PC-9 (cell line): ENCODE measurements at regions not wholly inside any gene's neighbourhood (a gene's known extent, or its start where the extent isn't known, plus 50 kb on each side); places are given as distances from the start of the nearest gene placed in this dataset.

Source experiments
- BruUV-seq: library from RNA; stranded (reverse); fragments of 400-500 nt; replicated peaks from 2 replicates; lab custom pipeline; 2021; lab: Mats Ljungman, UMichigan
- CTCF ChIA-PET: fragments of 300-600 bp; sonication (Branson Sonifier 250); formaldehyde crosslinking; loops from one replicate; lab custom pipeline; 2022; ENCODE audit warnings: antibody characterized with exemption; lab: Charles Lee
- POLR2A ChIA-PET: fragments of 300-600 bp; sonication (Branson Sonifier 250); formaldehyde crosslinking; loops from one replicate; lab custom pipeline; 2022; ENCODE audit warnings: antibody characterized with exemption; ENCODE audit not compliant: unreplicated experiment; lab: Charles Lee
- DNase-seq, 2 experiments: peaks; one replicate each; pipeline versions ENCODE4 v3.0.0 to v3.0.0-alpha.2; 2015 to 2022; ENCODE audit warnings: mixed read lengths in 1 of 2
- H2AFZ ChIP-seq: fragments of 200-600 bp; sonication (generic); 2 replicates; pipeline ENCODE4 v1.8.1; 2017; ENCODE audit warnings: antibody characterized with exemption
- H3F3A ChIP-seq: fragments of 200-600 bp; sonication (generic); 2 replicates; pipeline ENCODE4 v1.8.1; 2017; ENCODE audit warnings: antibody characterized with exemption, mild to moderate bottlenecking, low read depth; ENCODE audit not compliant: insufficient read depth
- H3K27ac ChIP-seq: fragments of 200-600 bp; sonication (generic); 2 replicates; pipeline ENCODE4 v1.6.1; 2016; ENCODE audit warnings: mixed run types
- H3K27me3 ChIP-seq: fragments of 200-600 bp; sonication (generic); 2 replicates; pipeline ENCODE4 v1.6.1; 2016; ENCODE audit warnings: low read depth, mixed run types; ENCODE audit not compliant: insufficient read depth
- H3K36me3 ChIP-seq: fragments of 200-600 bp; sonication (generic); 2 replicates; pipeline ENCODE4 v1.6.1; 2016; ENCODE audit warnings: low read depth, mixed run types
- H3K4me1 ChIP-seq: fragments of 200-600 bp; sonication (generic); replicated peaks from 2 replicates; pipeline ENCODE4 v1.6.1; 2016; ENCODE audit warnings: mixed run types; ENCODE audit not compliant: insufficient read depth
- H3K4me2 ChIP-seq: fragments of 200-600 bp; sonication (generic); 2 replicates; pipeline ENCODE4 v1.6.1; 2017; ENCODE audit warnings: mixed run types
- H3K4me3 ChIP-seq: fragments of 200-600 bp; sonication (generic); 2 replicates; pipeline ENCODE4 v1.6.1; 2016; ENCODE audit warnings: mixed run types
- H3K79me2 ChIP-seq: fragments of 200-600 bp; sonication (generic); 2 replicates; pipeline ENCODE4 v1.6.1; 2017; ENCODE audit warnings: low read depth, mixed run types
- H3K9me2 ChIP-seq: fragments of 200-600 bp; sonication (generic); 2 replicates; pipeline ENCODE4 v1.8.1; 2017; ENCODE audit warnings: mild to moderate bottlenecking; ENCODE audit not compliant: insufficient read depth
- H3K9me3 ChIP-seq: fragments of 200-600 bp; sonication (generic); 2 replicates; pipeline ENCODE4 v1.8.1; 2016; ENCODE audit warnings: low read depth; ENCODE audit not compliant: insufficient read depth
- H4K20me1 ChIP-seq: fragments of 200-600 bp; sonication (generic); 2 replicates; pipeline ENCODE4 v1.8.1; 2017; ENCODE audit not compliant: insufficient read depth
- EZH2 ChIP-seq: fragments of 200-600 bp; sonication (generic); IDR thresholded peaks from 2 replicates; pipeline ENCODE4 v1.8.0; 2017; ENCODE audit warnings: antibody characterized with exemption, low read depth
- intact Hi-C: fragments of 100-400 bp; cut with micrococcal nuclease; formaldehyde crosslinking; loops from one replicate; pipeline ENCODE4 v1.10.0; 2022; ENCODE audit not compliant: unreplicated experiment
- TF ChIP-seq, protein P1 (sequence below): fragments of 200-600 bp; sonication (generic); conservative IDR thresholded peaks from 2 replicates; pipeline ENCODE4 v1.6.1; 2017; ENCODE audit warnings: mixed run types, antibody characterized with exemption, mild to moderate bottlenecking, moderate library complexity

GRCh38 chr7:423312-424260 lies 96.1 kb downstream of the PDGFA start:
- Histone ChIP-seq H3K79me2 (no peaks in the 10 kb centered on the region), H3K9me2 (no peaks in the 10 kb centered on the region), H3K4me1 (no peaks in the 10 kb centered on the region), H3K27ac (no peak overlapping the region), H3K4me2 (no peak overlapping the region), H3K9me3 (no peaks in the 10 kb centered on the region), H4K20me1 (no peaks in the 10 kb centered on the region), H3K36me3 (no peaks in the 10 kb centered on the region), H3F3A (no peaks in the 10 kb centered on the region), H3K27me3 (peaks cover 87% of the 10 kb centered on the region), H2AFZ (no peak overlapping the region), H3K4me3 (no peak overlapping the region)
- no peak for TF ChIP-seq EZH2
- TF ChIP-seq, protein P1, sequence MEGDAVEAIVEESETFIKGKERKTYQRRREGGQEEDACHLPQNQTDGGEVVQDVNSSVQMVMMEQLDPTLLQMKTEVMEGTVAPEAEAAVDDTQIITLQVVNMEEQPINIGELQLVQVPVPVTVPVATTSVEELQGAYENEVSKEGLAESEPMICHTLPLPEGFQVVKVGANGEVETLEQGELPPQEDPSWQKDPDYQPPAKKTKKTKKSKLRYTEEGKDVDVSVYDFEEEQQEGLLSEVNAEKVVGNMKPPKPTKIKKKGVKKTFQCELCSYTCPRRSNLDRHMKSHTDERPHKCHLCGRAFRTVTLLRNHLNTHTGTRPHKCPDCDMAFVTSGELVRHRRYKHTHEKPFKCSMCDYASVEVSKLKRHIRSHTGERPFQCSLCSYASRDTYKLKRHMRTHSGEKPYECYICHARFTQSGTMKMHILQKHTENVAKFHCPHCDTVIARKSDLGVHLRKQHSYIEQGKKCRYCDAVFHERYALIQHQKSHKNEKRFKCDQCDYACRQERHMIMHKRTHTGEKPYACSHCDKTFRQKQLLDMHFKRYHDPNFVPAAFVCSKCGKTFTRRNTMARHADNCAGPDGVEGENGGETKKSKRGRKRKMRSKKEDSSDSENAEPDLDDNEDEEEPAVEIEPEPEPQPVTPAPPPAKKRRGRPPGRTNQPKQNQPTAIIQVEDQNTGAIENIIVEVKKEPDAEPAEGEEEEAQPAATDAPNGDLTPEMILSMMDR: no peak
- no TSS peak for BruUV-seq
- DNase-seq: no peak
- CTCF ChIA-PET: no interaction called here
- POLR2A ChIA-PET: no interaction called here
- intact Hi-C loops: no loop called here

DNA sequence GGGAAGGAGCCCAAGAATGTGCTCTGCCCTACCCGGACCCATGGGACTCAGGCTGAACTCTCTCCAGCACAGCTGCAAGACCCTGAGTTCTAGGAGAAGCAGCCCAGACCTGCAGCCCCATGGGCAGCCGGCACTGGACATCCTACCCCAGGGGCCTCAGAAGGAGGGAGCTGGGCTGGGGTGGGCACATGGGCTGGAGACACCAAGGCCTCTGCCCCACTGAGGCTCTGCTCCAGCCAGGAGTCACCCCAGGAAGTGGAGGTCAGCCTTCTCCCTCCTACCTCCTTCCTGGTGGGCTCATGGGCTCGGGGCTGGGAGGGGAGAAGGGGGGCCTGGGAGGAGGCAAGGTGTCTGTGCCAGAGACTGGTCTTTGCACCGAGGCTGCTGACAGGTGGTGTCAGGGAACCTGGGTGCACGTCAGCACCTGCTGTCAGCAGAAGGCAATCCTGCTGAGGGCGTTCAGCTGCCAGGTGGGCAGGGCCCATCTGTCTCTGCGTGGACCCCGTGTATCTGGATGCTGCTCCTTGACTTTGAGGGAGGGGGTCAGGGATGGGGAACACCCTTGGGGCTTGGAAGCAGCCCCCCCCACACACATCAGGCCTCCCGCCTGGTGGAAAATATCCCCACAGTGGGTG lies 95.2 kb downstream of the PDGFA start:
- TF ChIP-seq EZH2: no peak
- TF ChIP-seq, protein P1: no peak
- no peak for DNase-seq
- Histone ChIP-seq H3K4me2 (no peak overlapping the region), H3K27me3 (peaks cover 89% of the 10 kb centered on the region), H3K27ac (no peak overlapping the region), H3K4me1 (no peaks in the 10 kb centered on the region), H3F3A (no peaks in the 10 kb centered on the region), H3K9me3 (no peaks in the 10 kb centered on the region), H2AFZ (no peak overlapping the region), H3K4me3 (no peak overlapping the region), H3K79me2 (no peaks in the 10 kb centered on the region), H3K9me2 (no peaks in the 10 kb centered on the region), H4K20me1 (no peaks in the 10 kb centered on the region), H3K36me3 (no peaks in the 10 kb centered on the region)
- ChIA-PET CTCF (no interaction called here), POLR2A (no interaction called here)
- no TSS peak for BruUV-seq
- intact Hi-C loops: no loop called here

DNA sequence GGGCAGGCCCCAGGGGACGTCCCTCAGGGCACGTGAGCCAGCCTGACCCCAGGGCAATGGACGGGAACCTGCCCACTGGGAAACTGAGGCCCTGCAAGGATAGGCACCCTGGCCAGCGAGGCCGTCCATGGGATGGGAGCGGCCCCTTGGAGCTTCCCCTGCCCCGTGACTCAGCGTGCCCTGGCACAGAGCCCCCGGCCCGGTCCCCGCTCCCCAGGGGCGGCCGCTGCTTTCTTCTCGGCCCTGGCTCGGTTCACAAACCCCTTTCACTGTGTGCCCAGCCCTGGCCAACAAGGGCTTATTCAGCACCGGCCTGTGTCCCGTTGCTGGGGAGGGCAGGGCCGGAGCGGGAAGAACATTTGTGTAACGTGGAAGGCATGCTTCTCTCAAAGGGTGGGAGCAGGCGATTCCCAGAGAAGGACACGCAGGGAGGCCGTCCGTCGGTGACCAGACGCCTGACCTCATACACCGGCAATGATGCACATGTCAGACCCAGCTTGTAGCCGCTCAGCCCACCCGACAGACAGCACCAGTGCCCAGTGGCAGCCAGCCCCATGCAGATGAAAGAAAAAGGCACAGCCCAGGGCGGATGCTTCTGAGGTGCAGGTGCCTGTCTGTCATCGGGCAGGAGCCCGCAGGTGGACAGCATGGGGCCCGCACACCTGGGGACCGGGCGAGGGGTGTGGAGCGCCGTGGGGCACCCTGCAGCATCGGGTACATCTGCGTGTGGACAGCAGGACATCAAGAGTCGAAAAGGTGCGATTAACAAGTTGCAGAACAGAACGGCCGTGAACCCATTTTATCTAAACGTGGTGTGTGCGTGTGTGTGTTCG lies 94.5 kb downstream of the PDGFA start:
- Histone ChIP-seq H3K36me3 (no peaks in the 10 kb centered on the region), H3K4me1 (no peaks in the 10 kb centered on the region), H3K27me3 (peaks cover 96% of the 10 kb centered on the region), H3K27ac (no peak overlapping the region), H3K9me3 (no peaks in the 10 kb centered on the region), H4K20me1 (no peaks in the 10 kb centered on the region), H2AFZ (no peak overlapping the region), H3F3A (no peaks in the 10 kb centered on the region), H3K79me2 (no peaks in the 10 kb centered on the region), H3K4me3 (no peak overlapping the region), H3K9me2 (no peaks in the 10 kb centered on the region), H3K4me2 (no peak overlapping the region)
- intact Hi-C loops: no loop called here
- BruUV-seq: no TSS peak
- POLR2A ChIA-PET: no interaction called here
- CTCF ChIA-PET: no interaction called here
- DNase-seq: no peak
- no peak for TF ChIP-seq EZH2
- TF ChIP-seq, protein P1: no peak
